ENCODE measurements at regions not wholly inside any gene's neighbourhood (a gene's known extent, or its start where the extent isn't known, plus 50 kb on each side); places are given as distances from the start of the nearest gene placed in this dataset.

GRCh38 chr2:5923957-5924945 is 232.1 kb downstream of the SOX11 start:
- Histone ChIP-seq H3K9me3 (ENCODE audit: low read length) (no peaks in the 10 kb centered on the region), H3K9me2 (replicated peaks; ENCODE audit: insufficient read depth, low read length) (no peaks in the 10 kb centered on the region), H3K27me3 (ENCODE audit: low read length) (no peaks in the 10 kb centered on the region), H4K20me1 (ENCODE audit: insufficient read depth, low read depth, low read length) (no peaks in the 10 kb centered on the region), H3K9ac (ENCODE audit: low read length) (no peak overlapping the region), H3K36me3 (ENCODE audit: insufficient read depth, low read length) (no peaks in the 10 kb centered on the region), H3K4me2 (ENCODE audit: low read depth, low read length, poor library complexity, severe bottlenecking) (no peak overlapping the region), H3K4me1 (ENCODE audit: low read length) (no peaks in the 10 kb centered on the region), H2AFZ (ENCODE audit: low read length) (no peak overlapping the region), H3K27ac (ENCODE audit: low read length) (no peak overlapping the region), H3K79me2 (ENCODE audit: low read length) (no peaks in the 10 kb centered on the region), H3K4me3 (ENCODE audit: low read length) (no peak overlapping the region)
- no peak for DNase-seq

- no peaks in the 10 kb centered on the region for H3K79me2 ChIP-seq (ENCODE audit: low read length)
- H3K27ac ChIP-seq (ENCODE audit: low read length): no peak overlapping the region
- no peaks in the 10 kb centered on the region for H3K9me3 ChIP-seq (ENCODE audit: low read length)
- H2AFZ ChIP-seq (ENCODE audit: low read length): no peak overlapping the region
- no peak for DNase-seq
- H4K20me1 ChIP-seq (ENCODE audit: insufficient read depth, low read depth, low read length): no peaks in the 10 kb centered on the region
- H3K4me3 ChIP-seq (ENCODE audit: low read length): no peak overlapping the region
- H3K27me3 ChIP-seq (ENCODE audit: low read length): no peaks in the 10 kb centered on the region
- H3K4me1 ChIP-seq (ENCODE audit: low read length): no peaks in the 10 kb centered on the region
- H3K9me2 ChIP-seq (replicated peaks; ENCODE audit: insufficient read depth, low read length): no peaks in the 10 kb centered on the region
- no peak overlapping the region for H3K9ac ChIP-seq (ENCODE audit: low read length)
- no peak overlapping the region for H3K4me2 ChIP-seq (ENCODE audit: low read depth, low read length, poor library complexity, severe bottlenecking)
- no peaks in the 10 kb centered on the region for H3K36me3 ChIP-seq (ENCODE audit: insufficient read depth, low read length)
Measured at GRCh38 chr2:5925604-5926003, 233.4 kb downstream of the SOX11 start.

- no peaks in the 10 kb centered on the region for H3K27me3 ChIP-seq (ENCODE audit: low read length)
- no peaks in the 10 kb centered on the region for H3K36me3 ChIP-seq (ENCODE audit: insufficient read depth, low read length)
- H3K4me3 ChIP-seq (ENCODE audit: low read length): no peak overlapping the region
- no peak for DNase-seq
- no peaks in the 10 kb centered on the region for H3K9me3 ChIP-seq (ENCODE audit: low read length)
- no peak overlapping the region for H3K27ac ChIP-seq (ENCODE audit: low read length)
- H2AFZ ChIP-seq (ENCODE audit: low read length): no peak overlapping the region
- no peak overlapping the region for H3K4me2 ChIP-seq (ENCODE audit: low read depth, low read length, poor library complexity, severe bottlenecking)
- no peaks in the 10 kb centered on the region for H3K79me2 ChIP-seq (ENCODE audit: low read length)
- H3K4me1 ChIP-seq (ENCODE audit: low read length): no peaks in the 10 kb centered on the region
- H3K9me2 ChIP-seq (replicated peaks; ENCODE audit: insufficient read depth, low read length): no peaks in the 10 kb centered on the region
- H3K9ac ChIP-seq (ENCODE audit: low read length): no peak overlapping the region
- no peaks in the 10 kb centered on the region for H4K20me1 ChIP-seq (ENCODE audit: insufficient read depth, low read depth, low read length)
Measured at GRCh38 chr2:5926871-5927512, 234.8 kb downstream of the SOX11 start.

- no peaks in the 10 kb centered on the region for H3K36me3 ChIP-seq (ENCODE audit: insufficient read depth, low read length)
- no peaks in the 10 kb centered on the region for H3K9me2 ChIP-seq (replicated peaks; ENCODE audit: insufficient read depth, low read length)
- no peaks in the 10 kb centered on the region for H3K9me3 ChIP-seq (ENCODE audit: low read length)
- peak overlapping the region; percentile 28; the same call in 1 of the 2 replicates for H2AFZ ChIP-seq (ENCODE audit: low read length)
- no peaks in the 10 kb centered on the region for H3K79me2 ChIP-seq (ENCODE audit: low read length)
- no peak for DNase-seq
- H3K27me3 ChIP-seq (ENCODE audit: low read length): no peaks in the 10 kb centered on the region
- no peak overlapping the region for H3K9ac ChIP-seq (ENCODE audit: low read length)
- H3K4me1 ChIP-seq (ENCODE audit: low read length): no peaks in the 10 kb centered on the region
- no peak overlapping the region for H3K4me2 ChIP-seq (ENCODE audit: low read depth, low read length, poor library complexity, severe bottlenecking)
- H4K20me1 ChIP-seq (ENCODE audit: insufficient read depth, low read depth, low read length): no peaks in the 10 kb centered on the region
- no peak overlapping the region for H3K4me3 ChIP-seq (ENCODE audit: low read length)
- no peak overlapping the region for H3K27ac ChIP-seq (ENCODE audit: low read length)
Measured at GRCh38 chr2:5932556-5933469, 240.6 kb downstream of the SOX11 start.

- no peaks in the 10 kb centered on the region for H3K36me3 ChIP-seq (ENCODE audit: insufficient read depth, low read length)
- no peaks in the 10 kb centered on the region for H3K4me1 ChIP-seq (ENCODE audit: low read length)
- H3K9me2 ChIP-seq (replicated peaks; ENCODE audit: insufficient read depth, low read length): no peaks in the 10 kb centered on the region
- H3K9ac ChIP-seq (ENCODE audit: low read length): no peak overlapping the region
- no peaks in the 10 kb centered on the region for H3K79me2 ChIP-seq (ENCODE audit: low read length)
- no peak overlapping the region for H3K4me2 ChIP-seq (ENCODE audit: low read depth, low read length, poor library complexity, severe bottlenecking)
- no peaks in the 10 kb centered on the region for H3K27me3 ChIP-seq (ENCODE audit: low read length)
- no peak for DNase-seq
- no peaks in the 10 kb centered on the region for H3K9me3 ChIP-seq (ENCODE audit: low read length)
- peak overlapping the region; percentile 28; the same call in 1 of the 2 replicates for H2AFZ ChIP-seq (ENCODE audit: low read length)
- no peak overlapping the region for H3K27ac ChIP-seq (ENCODE audit: low read length)
- no peak overlapping the region for H3K4me3 ChIP-seq (ENCODE audit: low read length)
- no peaks in the 10 kb centered on the region for H4K20me1 ChIP-seq (ENCODE audit: insufficient read depth, low read depth, low read length)
Measured at GRCh38 chr2:5933669-5934068, 241.5 kb downstream of the SOX11 start.

GRCh38 chr2:5937321-5937720 is 245.1 kb downstream of the SOX11 start:
- no peak overlapping the region for H2AFZ ChIP-seq (ENCODE audit: low read length)
- H3K4me1 ChIP-seq (ENCODE audit: low read length): no peaks in the 10 kb centered on the region
- H4K20me1 ChIP-seq (ENCODE audit: insufficient read depth, low read depth, low read length): no peaks in the 10 kb centered on the region
- H3K9me2 ChIP-seq (replicated peaks; ENCODE audit: insufficient read depth, low read length): no peaks in the 10 kb centered on the region
- DNase-seq: no peak
- H3K4me2 ChIP-seq (ENCODE audit: low read depth, low read length, poor library complexity, severe bottlenecking): no peak overlapping the region
- H3K27me3 ChIP-seq (ENCODE audit: low read length): no peaks in the 10 kb centered on the region
- H3K36me3 ChIP-seq (ENCODE audit: insufficient read depth, low read length): no peaks in the 10 kb centered on the region
- H3K9me3 ChIP-seq (ENCODE audit: low read length): no peaks in the 10 kb centered on the region
- H3K79me2 ChIP-seq (ENCODE audit: low read length): no peaks in the 10 kb centered on the region
- H3K9ac ChIP-seq (ENCODE audit: low read length): no peak overlapping the region
- H3K27ac ChIP-seq (ENCODE audit: low read length): no peak overlapping the region
- no peak overlapping the region for H3K4me3 ChIP-seq (ENCODE audit: low read length)

GRCh38 chr2:5937851-5938565 is 245.8 kb downstream of the SOX11 start:
- Histone ChIP-seq H3K27me3 (ENCODE audit: low read length) (no peaks in the 10 kb centered on the region; the same call in 1 of the 2 replicates), H3K9ac (ENCODE audit: low read length) (no peak overlapping the region), H3K27ac (ENCODE audit: low read length) (no peak overlapping the region), H3K4me1 (ENCODE audit: low read length) (no peaks in the 10 kb centered on the region), H3K4me3 (ENCODE audit: low read length) (no peak overlapping the region), H4K20me1 (ENCODE audit: insufficient read depth, low read depth, low read length) (no peaks in the 10 kb centered on the region), H3K9me3 (ENCODE audit: low read length) (no peaks in the 10 kb centered on the region), H3K9me2 (replicated peaks; ENCODE audit: insufficient read depth, low read length) (no peaks in the 10 kb centered on the region), H3K4me2 (ENCODE audit: low read depth, low read length, poor library complexity, severe bottlenecking) (no peak overlapping the region), H2AFZ (ENCODE audit: low read length) (no peak overlapping the region), H3K79me2 (ENCODE audit: low read length) (no peaks in the 10 kb centered on the region), H3K36me3 (ENCODE audit: insufficient read depth, low read length) (no peaks in the 10 kb centered on the region)
- DNase-seq: no peak

All from Karpas-422 (cell line).